Astrocyte of the cerebellum (primary cell): ENCODE measurements at regions not wholly inside any gene's neighbourhood (a gene's known extent, or its start where the extent isn't known, plus 50 kb on each side); places are given as distances from the start of the nearest gene placed in this dataset.
"Not testable (repeated sequence)": the region's sequence is repeated elsewhere in the genome, so short reads cannot be mapped to it uniquely, and the experiment has no call there.

Experiments
- DNase-seq: peaks from one replicate; pipeline ENCODE4 v3.0.0-alpha.2; 2011; ENCODE audit warnings: low read depth
- H3K4me3 ChIP-seq: 2 replicates; pipeline ENCODE4 v1.5.1; 2011; ENCODE audit warnings: mild to moderate bottlenecking, low read depth, low read length, moderate library complexity
- CTCF ChIP-seq: IDR thresholded peaks from 2 replicates; pipeline ENCODE4 v1.5.1; 2012; ENCODE audit warnings: low read length, low read depth, moderate library complexity, mild to moderate bottlenecking; ENCODE audit errors: missing control alignments
- in situ Hi-C: cut with HindIII; loops from 2 replicates; pipeline ENCODE4 v1.10.0; 2017; ENCODE audit warnings: low sequenced_read_pairs

- peak; percentile 26 for DNase-seq
- H3K4me3 ChIP-seq: no peak overlapping the region
- in situ Hi-C loops: no loop called here
These were observed 67.6 kb upstream of the RASEF start for GRCh38 chr9:83130541-83130940.

GRCh38 chr9:83125671-83126070 lies 62.7 kb upstream of the RASEF start:
- in situ Hi-C loops: no loop called here
- DNase-seq: no peak
- no peak for TF ChIP-seq CTCF

More at GRCh38 chr9:83130541-83130940, 67.6 kb upstream of the RASEF start:
- no peak for TF ChIP-seq CTCF

GRCh38 chr9:83119873-83120272 lies 56.9 kb upstream of the RASEF start:
- DNase-seq: no peak
- no peak for TF ChIP-seq CTCF
- no peak overlapping the region for H3K4me3 ChIP-seq
- in situ Hi-C loops: no loop called here

More at GRCh38 chr9:83125671-83126070, 62.7 kb upstream of the RASEF start:
- H3K4me3 ChIP-seq: no peak overlapping the region

GRCh38 chr9:83116026-83116425 lies 53.1 kb upstream of the RASEF start:
- in situ Hi-C loops: no loop called here
- no peak for DNase-seq
- H3K4me3 ChIP-seq: no peak overlapping the region
- no peak for TF ChIP-seq CTCF

- DNase-seq, H3K4me3 ChIP-seq, in situ Hi-C loops: not testable (repeated sequence)
These were observed 50.5 kb upstream of the RASEF start for GRCh38 chr9:83113445-83113844.
